H7 (cell line): ENCODE measurements at regions not wholly inside any gene's neighbourhood (a gene's known extent, or its start where the extent isn't known, plus 50 kb on each side); places are given as distances from the start of the nearest gene placed in this dataset.

ENCODE experiments used
- DNase-seq: peaks from one replicate; pipeline ENCODE4 v3.0.0; 2012
- H3K27me3 ChIP-seq: 2 replicates; pipeline ENCODE4 v1.6.0; 2011; ENCODE audit warnings: mild to moderate bottlenecking, low read length; ENCODE audit not compliant: control insufficient read depth, insufficient read depth
- H3K36me3 ChIP-seq: replicated peaks from 2 replicates; pipeline ENCODE4 v1.5.1; 2011; ENCODE audit warnings: low read length; ENCODE audit not compliant: control insufficient read depth, insufficient read depth
- H3K4me3 ChIP-seq: 2 replicates; pipeline ENCODE4 v1.5.1; 2011; ENCODE audit warnings: low read depth, mild to moderate bottlenecking, control low read depth, low read length, moderate library complexity; ENCODE audit not compliant: insufficient read depth

GRCh38 chr15:62612183-62612733 is 430.3 kb upstream of the TPM1 start:
- Histone ChIP-seq H3K36me3 (no peaks in the 10 kb centered on the region), H3K4me3 (no peak overlapping the region), H3K27me3 (no peaks in the 10 kb centered on the region)
- DNase-seq: no peak

GRCh38 chr15:62612771-62613170 is 429.8 kb upstream of the TPM1 start:
- no peaks in the 10 kb centered on the region for H3K36me3 ChIP-seq
- DNase-seq: no peak
- no peak overlapping the region for H3K4me3 ChIP-seq
- no peaks in the 10 kb centered on the region for H3K27me3 ChIP-seq

GRCh38 chr15:62616746-62617145 is 425.8 kb upstream of the TPM1 start:
- Histone ChIP-seq H3K36me3 (no peaks in the 10 kb centered on the region), H3K4me3 (no peak overlapping the region), H3K27me3 (no peaks in the 10 kb centered on the region)
- no peak for DNase-seq

- H3K36me3 ChIP-seq: no peaks in the 10 kb centered on the region
- no peak overlapping the region for H3K4me3 ChIP-seq
- no peak for DNase-seq
- no peaks in the 10 kb centered on the region for H3K27me3 ChIP-seq
These were observed 424.8 kb upstream of the TPM1 start for GRCh38 chr15:62617741-62618140.

GRCh38 chr15:62618432-62618831 is 424.1 kb upstream of the TPM1 start:
- Histone ChIP-seq H3K36me3 (no peaks in the 10 kb centered on the region), H3K27me3 (no peaks in the 10 kb centered on the region), H3K4me3 (no peak overlapping the region)
- DNase-seq: no peak

- DNase-seq: no peak
- Histone ChIP-seq H3K4me3 (no peak overlapping the region), H3K36me3 (no peaks in the 10 kb centered on the region), H3K27me3 (no peaks in the 10 kb centered on the region)
These were observed 423.6 kb upstream of the TPM1 start for GRCh38 chr15:62618846-62619504.

GRCh38 chr15:62619526-62619925 is 423.0 kb upstream of the TPM1 start:
- no peak for DNase-seq
- no peaks in the 10 kb centered on the region for H3K36me3 ChIP-seq
- no peak overlapping the region for H3K4me3 ChIP-seq
- H3K27me3 ChIP-seq: no peaks in the 10 kb centered on the region

GRCh38 chr15:62622775-62623174 is 419.8 kb upstream of the TPM1 start:
- DNase-seq: no peak
- H3K36me3 ChIP-seq: no peaks in the 10 kb centered on the region
- no peak overlapping the region for H3K4me3 ChIP-seq

GRCh38 chr15:62624547-62625378 is 417.8 kb upstream of the TPM1 start:
- Histone ChIP-seq H3K36me3 (no peaks in the 10 kb centered on the region), H3K27me3 (no peaks in the 10 kb centered on the region), H3K4me3 (no peak overlapping the region)
- no peak for DNase-seq

More at GRCh38 chr15:62622775-62623174, 419.8 kb upstream of the TPM1 start:
- no peaks in the 10 kb centered on the region for H3K27me3 ChIP-seq

- Histone ChIP-seq H3K27me3 (no peaks in the 10 kb centered on the region), H3K4me3 (no peak overlapping the region), H3K36me3 (no peaks in the 10 kb centered on the region)
- no peak for DNase-seq
These were observed 417.0 kb upstream of the TPM1 start for GRCh38 chr15:62625429-62626033.

- no peaks in the 10 kb centered on the region for H3K27me3 ChIP-seq
- H3K36me3 ChIP-seq: no peaks in the 10 kb centered on the region
- DNase-seq: no peak
These were observed 415.6 kb upstream of the TPM1 start for GRCh38 chr15:62626903-62627302.

GRCh38 chr15:62631076-62631724 is 411.3 kb upstream of the TPM1 start:
- DNase-seq: no peak
- Histone ChIP-seq H3K27me3 (no peaks in the 10 kb centered on the region), H3K4me3 (no peak overlapping the region), H3K36me3 (no peaks in the 10 kb centered on the region)

More at GRCh38 chr15:62626903-62627302, 415.6 kb upstream of the TPM1 start:
- no peak overlapping the region for H3K4me3 ChIP-seq

- Histone ChIP-seq H3K4me3 (no peak overlapping the region), H3K27me3 (no peaks in the 10 kb centered on the region), H3K36me3 (no peaks in the 10 kb centered on the region)
- no peak for DNase-seq
These were observed 405.5 kb upstream of the TPM1 start for GRCh38 chr15:62636823-62637573.

GRCh38 chr15:62637574-62637897 is 405.0 kb upstream of the TPM1 start:
- H3K36me3 ChIP-seq: no peaks in the 10 kb centered on the region
- no peak for DNase-seq
- no peaks in the 10 kb centered on the region for H3K27me3 ChIP-seq
- no peak overlapping the region for H3K4me3 ChIP-seq
